HG02870 (cell line): ENCODE measurements at regions not wholly inside any gene's neighbourhood (a gene's known extent, or its start where the extent isn't known, plus 50 kb on each side); places are given as distances from the start of the nearest gene placed in this dataset.

ENCODE experiments used
- ATAC-seq: cut with Tn5 transposase; IDR thresholded peaks from one replicate; pipeline ENCODE4 v1.9.1; 2021; ENCODE audit warnings: mild to moderate bottlenecking, moderate library complexity; ENCODE audit not compliant: unreplicated experiment

DNA sequence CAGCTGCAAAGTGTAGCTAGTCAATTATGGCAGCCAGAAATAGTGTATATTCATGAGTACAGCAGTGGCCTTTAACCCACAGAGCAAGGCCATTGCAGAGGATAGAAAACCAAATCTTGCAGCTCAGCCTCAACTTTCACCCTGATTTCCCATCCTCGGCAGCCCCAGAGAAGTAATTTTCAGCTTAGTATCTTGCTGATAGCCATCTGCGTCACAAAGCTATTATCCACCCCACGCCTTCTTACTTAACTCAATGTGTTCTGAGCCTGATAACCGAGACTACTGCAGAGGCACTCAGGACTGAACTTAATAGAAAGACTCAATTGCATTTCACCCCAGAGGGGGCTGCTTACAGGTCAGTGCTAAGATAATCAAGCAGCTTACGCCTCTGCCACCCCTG lies 174.5 kb upstream of the MAOA start:
- ATAC-seq, result no peak

DNA sequence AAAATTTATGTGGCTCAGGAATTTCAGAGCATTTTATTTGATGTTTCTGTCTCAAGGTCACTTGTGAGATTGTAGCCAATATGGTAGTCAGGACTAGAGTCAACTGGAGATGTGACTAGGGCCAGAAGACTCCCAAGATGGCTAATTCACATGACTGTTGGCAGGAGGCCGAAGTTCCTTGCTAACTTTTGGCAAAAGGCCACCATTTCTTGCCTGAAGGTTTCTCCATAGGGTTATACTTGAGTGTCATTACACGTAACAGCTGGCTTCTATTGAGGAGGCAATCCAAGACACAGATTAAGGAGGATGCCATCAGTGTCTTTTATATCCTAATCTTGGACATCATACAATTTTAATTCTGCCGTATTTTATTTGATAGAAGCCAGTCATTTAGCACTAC lies 162.3 kb upstream of the MAOA start:
- no peak for ATAC-seq

DNA sequence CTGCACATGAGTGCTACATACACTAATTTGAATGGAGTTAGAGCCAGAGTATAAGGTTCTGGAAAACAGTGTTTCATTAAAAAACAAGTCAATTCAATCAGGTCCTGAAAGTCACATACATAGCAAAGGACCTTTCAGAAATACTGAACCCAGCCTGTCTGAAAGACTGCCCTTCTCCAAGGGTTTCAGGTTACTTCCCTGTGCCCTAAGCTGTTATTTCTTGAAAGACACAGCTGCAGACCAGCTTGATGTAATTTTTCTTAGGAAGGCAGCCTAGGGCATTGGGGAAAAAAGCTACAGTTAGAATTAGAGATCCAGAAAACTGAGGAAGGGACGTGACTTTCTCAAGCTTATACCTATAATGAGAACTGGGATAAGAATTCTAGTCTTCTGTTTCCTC lies 155.9 kb upstream of the MAOA start:
- no peak for ATAC-seq

DNA sequence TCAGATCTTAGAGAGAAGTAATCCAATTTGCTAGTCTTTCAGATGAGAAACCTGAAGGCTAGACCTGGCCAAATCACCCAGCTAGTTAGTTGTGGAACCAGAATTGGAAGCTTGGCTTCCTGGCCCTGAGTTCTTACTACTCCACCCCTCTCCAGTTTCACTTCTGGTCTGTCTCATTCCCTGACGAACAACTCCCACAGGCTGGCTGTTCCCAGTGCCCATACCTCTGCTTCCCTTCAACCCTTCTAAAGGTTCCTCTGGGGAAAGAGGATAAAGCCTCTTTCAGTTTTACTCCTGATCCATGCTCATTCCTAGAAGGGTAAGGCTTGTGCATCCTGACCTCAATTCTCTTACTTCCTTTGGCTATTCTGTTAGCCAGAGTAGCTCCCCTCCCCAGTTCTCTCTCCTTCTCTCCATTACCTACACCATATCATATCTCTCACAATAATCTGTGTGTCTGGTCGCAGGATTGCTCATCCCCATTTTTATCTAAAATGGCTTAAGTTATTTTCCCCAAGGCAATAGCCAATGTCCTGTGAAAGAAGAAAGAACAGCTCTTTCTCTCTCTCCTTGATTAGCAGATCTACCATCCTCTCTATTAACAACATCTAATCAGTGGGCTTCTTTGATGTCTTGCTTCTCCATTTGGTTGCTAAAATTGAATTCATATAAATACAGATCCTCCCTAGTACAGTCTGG lies 155.0 kb upstream of the MAOA start:
- ATAC-seq, result no peak

DNA sequence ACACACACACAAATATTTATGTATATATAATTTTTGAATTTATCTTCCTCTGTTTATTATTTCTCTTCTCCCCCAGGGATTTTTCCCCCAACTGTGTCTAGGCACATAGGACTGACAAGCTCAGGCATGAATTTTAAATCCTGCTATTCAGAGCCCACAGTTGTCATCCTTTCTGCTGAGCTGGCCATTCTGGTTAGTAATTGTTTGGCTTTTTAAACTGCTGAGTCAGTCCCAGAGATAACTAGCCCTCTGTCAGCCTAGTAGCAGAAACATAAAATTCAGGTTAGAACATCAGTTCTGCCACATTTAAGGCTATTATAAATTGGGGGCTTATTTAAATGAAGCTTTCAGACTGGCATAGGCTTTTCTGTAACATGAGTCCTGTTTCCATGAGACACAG lies 151.7 kb upstream of the MAOA start:
- ATAC-seq, result no peak

DNA sequence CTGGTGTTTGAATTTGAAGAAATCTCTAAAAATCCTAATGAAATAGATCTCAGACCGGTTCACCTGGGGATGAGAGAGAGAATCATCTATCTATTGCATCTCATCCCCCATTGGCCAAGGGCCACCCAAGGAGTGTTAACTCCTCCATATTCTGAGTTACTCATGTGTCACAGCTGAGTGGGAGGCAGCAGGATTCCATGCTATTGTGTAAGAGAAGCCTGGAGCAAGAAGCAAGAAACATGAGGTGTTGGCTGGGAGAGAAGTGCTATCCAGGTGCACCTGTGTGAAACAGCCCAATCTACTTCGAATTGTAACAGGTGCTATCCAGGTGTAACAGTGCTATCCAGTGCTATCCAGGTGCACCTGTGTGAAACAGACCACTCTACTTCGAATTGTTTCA lies 150.3 kb upstream of the MAOA start:
- ATAC-seq, result no peak

DNA sequence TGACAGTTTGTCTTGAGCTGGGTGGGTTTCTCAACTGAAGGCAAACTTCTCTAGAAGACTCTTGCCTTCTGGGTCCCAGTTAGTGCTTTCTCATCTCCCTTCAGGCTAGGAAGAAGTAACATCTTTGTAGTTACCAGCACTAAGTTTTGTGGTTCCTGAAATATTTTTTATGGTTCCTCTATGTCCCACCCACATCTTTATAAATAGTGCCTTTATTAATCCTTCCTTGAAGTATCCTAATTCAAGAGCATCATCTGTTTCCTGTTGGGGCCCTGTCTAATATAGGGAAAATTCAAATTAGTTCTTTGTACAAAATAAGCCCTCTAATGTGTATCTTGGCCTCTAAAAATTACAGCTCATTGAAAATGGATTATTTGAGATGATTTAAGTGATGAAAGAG lies 147.4 kb upstream of the MAOA start:
- ATAC-seq, result no peak

DNA sequence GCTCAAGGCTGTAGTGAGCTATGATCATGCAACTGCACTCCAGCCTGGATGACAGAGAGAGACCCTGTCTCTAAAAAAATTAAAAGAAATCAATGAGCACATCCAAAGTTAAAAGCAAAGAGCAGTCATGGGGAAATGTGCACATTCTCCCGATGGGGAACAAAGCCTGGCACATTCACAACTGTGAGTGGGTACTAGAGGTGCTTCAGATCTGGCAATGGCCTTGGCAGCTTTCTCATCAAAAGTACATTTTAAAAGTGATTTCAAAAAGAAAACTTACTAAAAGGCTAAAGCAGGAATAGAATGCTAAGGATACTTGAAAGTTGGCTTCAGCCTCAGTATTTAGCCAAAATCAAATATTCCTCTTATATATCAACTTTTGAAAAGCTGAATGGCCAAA lies 145.9 kb upstream of the MAOA start:
- no peak for ATAC-seq

DNA sequence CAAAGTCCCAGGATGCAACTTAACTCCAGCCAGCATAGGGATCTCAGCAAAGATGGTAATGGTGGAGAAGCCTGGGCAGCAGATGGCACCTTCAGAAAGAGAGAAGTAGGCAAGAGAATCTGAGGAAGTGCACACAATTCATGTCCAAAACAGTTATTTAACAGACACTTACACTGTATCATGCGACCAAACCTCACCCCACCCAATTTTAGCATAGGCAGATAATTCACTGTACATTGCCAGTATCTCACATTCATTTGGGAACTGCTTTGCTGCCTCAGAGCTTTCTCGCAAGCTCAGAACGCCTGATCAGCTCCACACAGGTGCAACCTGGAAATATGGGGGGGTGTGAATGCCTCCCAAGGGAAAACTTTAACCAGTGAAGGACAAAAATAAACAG lies 143.0 kb upstream of the MAOA start:
- ATAC-seq, result no peak

DNA sequence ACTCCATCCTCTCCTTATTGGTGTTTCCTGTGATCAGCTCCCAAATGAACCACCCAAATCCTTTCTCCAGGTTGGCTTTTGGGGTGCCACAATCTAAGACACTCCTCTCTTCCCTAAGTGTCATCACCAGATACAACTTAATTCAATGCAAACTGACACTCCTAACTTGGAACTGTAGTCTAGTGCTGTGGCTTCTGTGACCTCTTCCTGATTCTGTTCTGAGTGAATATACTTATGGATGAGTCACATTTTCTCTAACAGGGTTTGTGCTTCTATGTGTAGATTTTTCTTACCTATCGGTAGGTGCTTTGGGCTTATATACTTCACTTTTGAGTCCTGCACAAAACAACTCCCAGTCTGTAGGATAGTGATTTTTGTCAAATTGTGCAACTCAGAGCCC lies 141.3 kb upstream of the MAOA start:
- no peak for ATAC-seq

DNA sequence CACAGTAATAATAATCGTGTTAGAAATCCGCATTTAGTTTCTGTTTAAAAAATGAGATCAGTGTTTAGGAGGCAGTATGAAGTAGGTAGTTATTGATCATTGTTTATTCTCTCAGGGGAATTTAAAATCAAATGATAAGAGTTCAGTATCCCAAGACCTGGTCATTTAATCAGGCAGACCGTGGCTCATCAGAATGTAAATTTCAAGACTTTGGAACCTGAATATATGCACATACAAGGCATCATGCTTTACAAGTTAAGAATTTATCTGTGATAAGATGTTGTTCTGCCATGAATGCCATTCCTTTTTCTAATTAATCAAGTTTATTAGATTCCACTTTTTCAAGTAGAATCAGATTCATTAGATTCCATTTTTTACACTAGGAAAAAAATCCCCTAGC lies 133.5 kb upstream of the MAOA start:
- no peak for ATAC-seq

DNA sequence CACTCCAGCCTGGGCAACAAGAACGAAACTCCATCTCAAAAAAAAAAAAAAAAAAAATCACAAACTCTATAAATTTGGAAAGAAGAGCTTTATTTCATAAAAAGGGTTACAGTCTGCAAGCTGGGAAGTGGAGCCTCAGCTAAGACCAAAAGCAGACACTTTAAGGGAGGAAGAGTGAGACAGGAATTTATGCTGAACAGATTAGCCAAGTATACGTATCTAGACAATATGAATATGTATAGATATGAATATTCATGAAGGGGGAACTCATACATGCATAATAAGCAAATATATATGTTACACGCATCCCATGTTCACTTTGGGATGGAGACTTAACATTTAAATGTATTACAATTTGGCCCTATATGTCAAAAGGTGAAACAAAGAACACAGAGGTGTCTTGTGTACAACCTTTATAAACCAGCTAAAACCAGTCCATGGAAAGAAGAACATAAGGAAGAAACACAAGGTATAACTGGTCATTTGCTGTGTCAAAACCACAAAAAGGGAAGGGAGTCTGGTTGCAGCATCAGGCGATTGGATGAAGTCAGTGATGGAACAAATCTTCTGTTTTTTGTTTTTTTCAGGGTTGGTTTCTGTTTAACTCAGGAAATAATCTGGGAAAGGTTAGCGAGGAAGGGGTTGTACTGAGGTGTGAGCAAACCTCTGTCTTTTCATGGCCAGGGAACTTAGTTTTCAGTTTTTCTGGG lies 130.0 kb upstream of the MAOA start:
- ATAC-seq, result no peak

DNA sequence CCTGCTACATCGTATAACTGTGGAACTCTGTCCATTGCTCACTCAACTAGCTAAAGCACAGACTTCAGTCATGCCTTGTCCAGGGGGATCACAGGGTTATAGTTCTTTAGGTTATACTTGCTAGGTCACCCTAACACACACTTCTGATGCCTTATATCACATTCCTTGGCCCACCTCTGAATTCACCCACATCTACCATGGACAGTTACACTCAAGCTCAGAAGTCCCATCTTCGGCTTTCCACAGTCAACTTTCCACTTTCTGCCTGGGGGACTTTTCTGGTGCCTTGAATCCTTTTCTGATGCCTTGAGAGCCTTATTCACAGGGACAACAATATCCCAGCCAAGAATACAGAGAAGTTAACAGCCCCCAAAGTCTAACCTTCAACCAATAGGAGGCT lies 129.2 kb upstream of the MAOA start:
- ATAC-seq, result no peak

DNA sequence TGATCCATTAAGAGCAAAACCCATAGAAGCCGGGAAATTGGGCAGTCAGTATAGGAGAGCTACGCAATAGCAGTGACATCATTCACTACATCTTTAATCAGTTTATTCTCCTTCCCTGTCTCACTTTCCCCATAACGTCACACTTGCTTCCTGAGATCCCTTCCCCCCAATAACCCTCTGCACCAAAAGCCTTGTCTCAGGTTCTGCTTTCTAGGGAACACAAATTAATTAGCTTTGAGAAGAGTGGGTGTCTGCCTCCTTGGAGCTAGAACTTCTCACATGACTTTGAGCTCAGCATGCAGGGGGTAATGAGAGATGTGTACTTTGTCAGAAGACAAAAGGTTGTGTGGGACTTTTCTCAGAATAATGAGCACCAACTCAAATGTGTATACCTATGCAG lies 128.3 kb upstream of the MAOA start:
- no peak for ATAC-seq

DNA sequence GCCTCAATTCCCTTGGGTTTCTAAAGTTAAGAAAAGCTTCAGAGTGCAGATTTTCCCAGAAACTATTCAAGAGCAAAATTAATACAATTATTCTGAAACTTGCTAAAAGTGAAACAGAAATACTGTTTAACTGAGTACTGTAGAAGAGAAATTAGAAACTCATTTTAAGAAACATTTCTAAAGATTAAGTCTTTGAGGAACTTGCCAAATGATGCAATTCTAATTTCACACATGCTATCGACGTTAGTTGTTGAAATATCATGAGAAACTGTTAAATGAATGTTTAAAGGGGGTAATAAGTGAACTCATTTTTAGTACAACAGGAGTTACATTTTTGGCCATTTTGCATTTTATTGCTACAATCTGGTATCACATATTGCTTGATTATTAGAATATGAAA lies 125.3 kb upstream of the MAOA start:
- no peak for ATAC-seq

DNA sequence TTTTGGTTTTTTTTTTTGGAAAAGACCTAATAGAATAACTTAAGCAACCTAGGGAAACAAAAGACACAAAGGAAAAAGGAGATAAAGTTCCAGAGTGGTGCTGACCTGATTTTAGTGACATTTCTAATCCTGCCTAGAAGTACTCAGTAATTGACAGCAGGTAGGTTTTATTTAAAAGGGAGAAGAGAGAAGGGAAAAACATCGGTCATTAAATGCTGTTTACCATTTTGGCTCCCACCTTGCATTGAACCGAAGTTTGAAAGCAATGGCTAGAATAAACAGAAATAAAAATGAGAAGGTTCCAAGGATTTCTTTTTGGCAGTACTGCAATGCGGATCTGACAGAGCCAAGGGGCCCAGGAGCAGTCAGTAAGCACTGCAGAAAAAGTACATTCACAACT lies 115.8 kb upstream of the MAOA start:
- no peak for ATAC-seq

DNA sequence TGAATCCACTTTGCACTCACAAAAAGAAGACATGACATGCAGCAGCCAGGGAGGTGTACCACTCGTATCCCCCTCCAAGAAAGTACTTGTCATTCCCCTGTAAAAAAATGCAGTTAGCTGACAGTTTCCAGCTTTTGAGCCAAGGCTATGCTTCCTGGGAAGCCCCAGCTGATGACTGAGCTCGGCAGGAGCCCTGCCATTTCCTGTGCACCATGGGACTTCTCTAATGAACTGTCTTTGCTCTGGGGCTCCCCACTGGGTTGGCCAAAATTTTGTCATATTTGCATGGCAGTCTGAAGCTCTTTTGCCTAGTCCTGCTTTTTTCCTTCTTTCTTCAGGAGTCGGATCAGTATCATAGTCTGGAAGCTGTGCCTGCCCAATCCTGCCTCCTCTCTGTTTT lies 104.5 kb upstream of the MAOA start:
- ATAC-seq, result no peak

DNA sequence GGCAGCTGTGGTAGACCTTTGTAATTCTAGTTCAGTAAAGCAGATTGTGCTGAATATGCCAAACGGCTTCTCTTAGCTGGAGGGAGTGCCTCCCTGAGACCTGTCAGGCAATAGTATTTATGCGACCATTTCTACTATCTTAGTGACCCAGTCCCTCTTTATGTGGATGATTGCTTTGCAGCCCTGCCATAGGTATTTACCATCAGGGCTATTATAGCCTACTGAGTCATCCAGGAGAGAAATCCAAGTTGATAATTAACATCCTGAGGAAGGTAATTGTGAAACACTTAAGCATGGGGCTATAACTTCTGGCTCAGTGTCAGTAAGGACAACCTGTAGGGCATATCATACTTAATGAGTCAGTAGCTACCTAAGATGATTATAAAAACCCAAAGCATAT lies 103.9 kb upstream of the MAOA start:
- no peak for ATAC-seq

DNA sequence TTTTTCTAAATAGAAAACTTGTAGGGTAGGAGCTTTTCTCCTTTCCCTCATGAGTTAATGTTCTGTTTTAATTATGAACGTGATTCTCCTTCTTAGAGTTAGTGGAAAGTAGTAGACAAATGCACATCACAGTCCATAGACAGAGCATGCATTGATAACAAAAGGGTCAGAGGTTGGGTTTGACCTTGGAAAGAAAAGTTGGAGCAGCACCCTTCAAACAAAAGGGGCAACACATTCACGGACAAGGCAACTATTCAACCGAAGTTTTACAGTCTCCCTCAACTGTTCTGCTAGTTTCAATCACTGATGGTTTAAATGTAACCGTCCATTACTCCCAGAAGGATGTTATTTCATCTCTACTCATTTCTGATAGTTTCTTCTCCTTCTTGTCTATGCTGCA lies 103.4 kb upstream of the MAOA start:
- no peak for ATAC-seq

DNA sequence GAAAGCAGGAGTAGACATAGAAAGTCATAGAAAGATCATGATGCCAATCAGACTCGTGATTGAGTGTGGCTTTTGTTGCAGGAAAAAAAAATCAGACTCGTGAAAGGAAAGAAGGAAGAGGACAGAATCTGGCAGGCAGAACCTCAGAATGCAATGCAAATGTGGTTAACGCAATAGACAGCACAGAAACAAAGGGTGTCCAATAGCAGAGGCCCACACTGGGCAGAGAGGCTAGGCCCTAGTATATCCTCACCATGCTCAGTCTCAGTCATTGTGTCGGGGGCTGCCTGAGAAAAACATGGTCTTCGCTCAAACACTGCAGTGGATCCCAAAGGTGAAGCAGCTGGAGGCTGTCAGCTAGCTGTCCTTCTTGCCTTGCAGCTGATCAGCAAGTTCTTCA lies 102.8 kb upstream of the MAOA start:
- no peak for ATAC-seq

DNA sequence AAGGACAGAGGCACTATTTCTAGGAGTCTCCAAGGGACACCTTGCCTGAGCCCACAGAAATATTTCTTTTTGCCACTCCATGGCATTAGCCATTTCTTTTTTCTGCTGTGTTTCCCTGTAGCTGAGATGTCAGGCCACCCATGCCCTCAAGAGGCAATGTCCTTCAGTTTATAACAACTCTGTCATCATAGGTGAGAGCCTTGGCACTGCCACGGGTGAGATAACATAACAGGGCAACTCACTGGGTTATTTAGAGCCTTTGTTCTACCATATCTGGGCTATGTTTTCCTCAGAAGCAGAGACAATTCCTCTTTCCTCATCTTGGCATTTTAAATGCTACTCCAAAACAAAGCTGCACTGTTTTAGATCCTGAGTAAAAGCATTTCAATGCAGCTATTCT lies 99.9 kb upstream of the MAOA start:
- no peak for ATAC-seq

DNA sequence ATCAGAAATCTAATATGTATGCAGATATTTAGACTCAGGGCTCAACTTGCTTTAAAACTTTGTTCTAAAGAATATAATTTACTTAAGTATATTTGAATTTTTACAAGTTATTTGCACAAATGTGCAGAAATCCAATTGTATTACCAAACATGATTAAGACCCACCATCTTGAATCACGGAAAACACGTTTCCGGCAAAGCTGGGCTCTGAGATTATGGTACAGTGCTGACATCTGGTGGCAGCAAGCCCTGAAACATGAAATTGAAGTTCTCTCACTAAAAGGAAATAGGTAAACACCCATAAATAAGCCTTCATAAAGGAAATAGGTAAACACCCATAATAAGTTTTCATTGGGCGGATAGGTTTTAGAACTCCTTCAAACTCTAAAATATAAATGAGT lies 98.3 kb upstream of the MAOA start:
- ATAC-seq, result peak; percentile 65

DNA sequence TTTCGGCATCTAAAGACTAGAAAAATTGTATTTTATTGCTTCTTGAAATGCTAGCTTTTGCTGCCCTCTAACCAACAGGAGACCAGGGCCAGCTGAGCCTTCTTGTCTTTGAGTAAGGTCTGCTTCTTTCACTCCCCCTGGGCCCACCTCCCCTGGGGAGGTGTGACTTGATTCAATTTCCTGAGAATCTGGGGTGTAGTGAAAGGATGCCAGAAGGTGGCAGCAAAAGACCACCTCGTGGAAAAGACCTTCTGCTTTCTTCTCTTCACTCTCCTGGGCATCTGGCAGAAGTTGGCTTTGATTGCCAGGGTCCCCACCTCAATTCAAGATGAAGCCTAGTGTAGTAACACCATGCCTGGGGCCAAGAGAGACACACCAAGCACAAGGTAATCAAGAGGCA lies 96.5 kb upstream of the MAOA start:
- ATAC-seq, result no peak
